ENCODE measurements at regions not wholly inside any gene's neighbourhood (a gene's known extent, or its start where the extent isn't known, plus 50 kb on each side); places are given as distances from the start of the nearest gene placed in this dataset.

GRCh38 chr12:58455136-58455535, 465.2 kb downstream of the LRIG3 start:
- FAIRE-seq (no peak), DNase-seq (ENCODE audit: low read depth) (no peak)
- Histone ChIP-seq H3K36me3 (ENCODE audit: control insufficient read depth, insufficient read depth, low read length) (no peaks in the 10 kb centered on the region), H3K4me3 (ENCODE audit: low read depth, low read length) (no peak overlapping the region), H3K27me3 (ENCODE audit: control insufficient read depth, insufficient read depth, low read length) (no peaks in the 10 kb centered on the region)
- no peak for TF ChIP-seq CTCF (IDR thresholded peaks at IDR 0.05; ENCODE audit: insufficient read depth, low read length, severe bottlenecking)

GRCh38 chr12:58458102-58458501, 462.2 kb downstream of the LRIG3 start:
- FAIRE-seq = no peak
- TF ChIP-seq CTCF (IDR thresholded peaks at IDR 0.05; ENCODE audit: insufficient read depth, low read length, severe bottlenecking) = no peak
- H3K36me3 ChIP-seq (ENCODE audit: control insufficient read depth, insufficient read depth, low read length) = no peaks in the 10 kb centered on the region
- peak; percentile 59 for DNase-seq (ENCODE audit: low read depth)
- H3K27me3 ChIP-seq (ENCODE audit: control insufficient read depth, insufficient read depth, low read length) = no peaks in the 10 kb centered on the region
- H3K4me3 ChIP-seq (ENCODE audit: low read depth, low read length) = no peak overlapping the region

- Histone ChIP-seq H3K4me3 (ENCODE audit: low read depth, low read length) (no peak overlapping the region), H3K36me3 (ENCODE audit: control insufficient read depth, insufficient read depth, low read length) (no peaks in the 10 kb centered on the region), H3K27me3 (ENCODE audit: control insufficient read depth, insufficient read depth, low read length) (no peaks in the 10 kb centered on the region)
- FAIRE-seq (no peak), DNase-seq (ENCODE audit: low read depth) (peak; percentile 30)
- no peak for TF ChIP-seq CTCF (IDR thresholded peaks at IDR 0.05; ENCODE audit: insufficient read depth, low read length, severe bottlenecking)
These were observed 461.1 kb downstream of the LRIG3 start for GRCh38 chr12:58459191-58459590.

GRCh38 chr12:58463051-58463450, 457.3 kb downstream of the LRIG3 start:
- FAIRE-seq (peak; percentile 36), DNase-seq (ENCODE audit: low read depth) (peak; percentile 64)
- Histone ChIP-seq H3K27me3 (ENCODE audit: control insufficient read depth, insufficient read depth, low read length) (no peaks in the 10 kb centered on the region), H3K4me3 (ENCODE audit: low read depth, low read length) (no peak overlapping the region), H3K36me3 (ENCODE audit: control insufficient read depth, insufficient read depth, low read length) (no peaks in the 10 kb centered on the region)
- no peak for TF ChIP-seq CTCF (IDR thresholded peaks at IDR 0.05; ENCODE audit: insufficient read depth, low read length, severe bottlenecking)

GRCh38 chr12:58465418-58465817, 454.9 kb downstream of the LRIG3 start:
- no peak overlapping the region for H3K4me3 ChIP-seq (ENCODE audit: low read depth, low read length)
- H3K36me3 ChIP-seq (ENCODE audit: control insufficient read depth, insufficient read depth, low read length) = no peaks in the 10 kb centered on the region
- no peak for TF ChIP-seq CTCF (IDR thresholded peaks at IDR 0.05; ENCODE audit: insufficient read depth, low read length, severe bottlenecking)
- FAIRE-seq (no peak), DNase-seq (ENCODE audit: low read depth) (no peak)
- no peaks in the 10 kb centered on the region for H3K27me3 ChIP-seq (ENCODE audit: control insufficient read depth, insufficient read depth, low read length)

GRCh38 chr12:58470266-58471010, 449.9 kb downstream of the LRIG3 start:
- no peaks in the 10 kb centered on the region for H3K36me3 ChIP-seq (ENCODE audit: control insufficient read depth, insufficient read depth, low read length)
- no peaks in the 10 kb centered on the region for H3K27me3 ChIP-seq (ENCODE audit: control insufficient read depth, insufficient read depth, low read length)
- DNase-seq (ENCODE audit: low read depth) = no peak
- H3K4me3 ChIP-seq (ENCODE audit: low read depth, low read length) = no peak overlapping the region
- FAIRE-seq = no peak
- TF ChIP-seq CTCF (IDR thresholded peaks at IDR 0.05; ENCODE audit: insufficient read depth, low read length, severe bottlenecking) = no peak

Measured in bronchial epithelial cell (primary cell).